NCI-H345 treated with DMSO at 0.1 percent for 48 hours (cell line): ENCODE measurements at regions not wholly inside any gene's neighbourhood (a gene's known extent, or its start where the extent isn't known, plus 50 kb on each side); places are given as distances from the start of the nearest gene placed in this dataset.
A peak's percentile ranks its signal among the peaks of the same experiment; 100 is the strongest.

Source experiments
- DNase-seq: peaks from one replicate; lab custom pipeline; 2025; ENCODE audit not compliant: unreplicated experiment; lab: John Stamatoyannopoulos, UW

GRCh38 chr2:149679286-149679685 is 91.7 kb upstream of the MMADHC start:
- no peak for DNase-seq

- no peak for DNase-seq
These were observed 89.8 kb upstream of the MMADHC start for GRCh38 chr2:149677416-149677815.

GRCh38 chr2:149670086-149670485 is 82.5 kb upstream of the MMADHC start:
- DNase-seq: no peak

- DNase-seq: no peak
These were observed 79.3 kb upstream of the MMADHC start for GRCh38 chr2:149666809-149667320.

- no peak for DNase-seq
These were observed 77.3 kb upstream of the MMADHC start for GRCh38 chr2:149664896-149665295.

- DNase-seq: no peak
These were observed 75.0 kb upstream of the MMADHC start for GRCh38 chr2:149662556-149662955.

GRCh38 chr2:149661844-149662243 is 74.3 kb upstream of the MMADHC start:
- no peak for DNase-seq

- DNase-seq: no peak
These were observed 71.0 kb upstream of the MMADHC start for GRCh38 chr2:149658553-149658952.

GRCh38 chr2:149657401-149658040 is 69.9 kb upstream of the MMADHC start:
- DNase-seq: peak; percentile 34

- DNase-seq: no peak
These were observed 69.4 kb upstream of the MMADHC start for GRCh38 chr2:149656996-149657395.

GRCh38 chr2:149653831-149654445 is 66.4 kb upstream of the MMADHC start:
- no peak for DNase-seq

- no peak for DNase-seq
These were observed 65.4 kb upstream of the MMADHC start for GRCh38 chr2:149652926-149653325.

- no peak for DNase-seq
These were observed 65.0 kb upstream of the MMADHC start for GRCh38 chr2:149652526-149652925.

- DNase-seq: no peak
These were observed 63.7 kb upstream of the MMADHC start for GRCh38 chr2:149651229-149651628.

- no peak for DNase-seq
These were observed 62.4 kb upstream of the MMADHC start for GRCh38 chr2:149650006-149650405.

GRCh38 chr2:149648282-149649030 is 60.9 kb upstream of the MMADHC start:
- no peak for DNase-seq

GRCh38 chr2:149645391-149645790 is 57.8 kb upstream of the MMADHC start:
- no peak for DNase-seq
